BLaER1 treated with 17β-estradiol and CSF1 and Interleukin-3, amounts not matched to agents 10 nM and 100 nM (cell line): ENCODE measurements at regions not wholly inside any gene's neighbourhood (a gene's known extent, or its start where the extent isn't known, plus 50 kb on each side); places are given as distances from the start of the nearest gene placed in this dataset.

ENCODE experiments used
- H3K27ac ChIP-seq, 11 experiments: shearing (Covaris generic); formaldehyde crosslinking; 2 replicates each; pipeline ENCODE4 v1.8.1; 2022
- H3K27me3 ChIP-seq, 11 experiments: shearing (Covaris generic); formaldehyde crosslinking; 2 replicates each; pipeline ENCODE4 v1.8.1; 2022
- H3K36me3 ChIP-seq, 11 experiments: shearing (Covaris generic); formaldehyde crosslinking; 2 replicates each; pipeline ENCODE4 v1.8.1; 2022
- H3K4me1 ChIP-seq, 10 experiments: shearing (Covaris generic); formaldehyde crosslinking; 2 replicates each; pipeline ENCODE4 v1.8.1; 2022
- H3K4me2 ChIP-seq, 11 experiments: shearing (Covaris generic); formaldehyde crosslinking; 2 replicates each; pipeline ENCODE4 v1.8.1; 2022
- H3K4me3 ChIP-seq, 10 experiments: shearing (Covaris generic); formaldehyde crosslinking; 2 replicates each; pipeline ENCODE4 v1.8.1; 2022
- H3K9ac ChIP-seq, 11 experiments: shearing (Covaris generic); formaldehyde crosslinking; 2 replicates each; pipeline ENCODE4 v1.8.1; 2022
- H3K9me3 ChIP-seq, 11 experiments: shearing (Covaris generic); formaldehyde crosslinking; replicated peaks in 1 of 11; 2 replicates each; pipeline ENCODE4 v1.8.1; 2022
- H4K20me1 ChIP-seq, 11 experiments: shearing (Covaris generic); formaldehyde crosslinking; 2 replicates each; pipeline ENCODE4 v1.8.1; 2022
- Cebpa-rat ChIP-seq, 11 experiments: shearing (Covaris generic); IDR thresholded peaks; 2 replicates each; pipeline ENCODE4 v1.8.1; 2022

GRCh38 chr13:68099631-68100030 is 869.5 kb upstream of the PCDH9 start:
- H3K9ac ChIP-seq = no peak overlapping the region
- H3K4me1 ChIP-seq = peaks cover 0 to 30% (median 0%) of the 10 kb centered on the region in 10 experiments; a peak in 6 of 20 replicates
- H3K36me3 ChIP-seq = no peaks in the 10 kb centered on the region
- H3K4me2 ChIP-seq = peak overlapping the region in 3 of 11 experiments; percentile 20 to 63 (median 34); a peak in 4 of 22 replicates
- no peaks in the 10 kb centered on the region for H4K20me1 ChIP-seq
- H3K4me3 ChIP-seq = no peak overlapping the region
- peak overlapping the region in 3 of 11 experiments; percentile 10 to 67 (median 35); a peak in 4 of 22 replicates for H3K27ac ChIP-seq
- TF ChIP-seq Cebpa-rat (IDR thresholded peaks at IDR 0.05) = peak in 2 of 11 experiments; percentile 11 to 46; a peak in 1 of 22 replicates
- 0 out of 22 replicates have a peak, but pooled peaks cover 0 to 7% (median 0%) of the 10 kb centered on the region in 11 experiments for H3K9me3 ChIP-seq
- H3K27me3 ChIP-seq = no peaks in the 10 kb centered on the region

- Histone ChIP-seq H3K9ac (no peak overlapping the region), H4K20me1 (no peaks in the 10 kb centered on the region)
- no peak for TF ChIP-seq Cebpa-rat (IDR thresholded peaks at IDR 0.05)
These were observed 850.9 kb upstream of the PCDH9 start for GRCh38 chr13:68081061-68081460.

GRCh38 chr13:68078874-68079273 is 848.7 kb upstream of the PCDH9 start:
- no peak for TF ChIP-seq Cebpa-rat (IDR thresholded peaks at IDR 0.05)
- H3K9me3 ChIP-seq = no peaks in the 10 kb centered on the region; a peak in 1 of 22 replicates
- no peaks in the 10 kb centered on the region for H4K20me1 ChIP-seq
- no peak overlapping the region for H3K4me3 ChIP-seq
- H3K27me3 ChIP-seq = no peaks in the 10 kb centered on the region
- peak overlapping the region in 1 of 11 experiments; percentile 6; a peak in 1 of 22 replicates for H3K4me2 ChIP-seq
- H3K9ac ChIP-seq = no peak overlapping the region
- peaks cover 0 to 14% (median 0%) of the 10 kb centered on the region in 10 experiments; a peak in 5 of 20 replicates for H3K4me1 ChIP-seq
- no peaks in the 10 kb centered on the region for H3K36me3 ChIP-seq
- no peak overlapping the region for H3K27ac ChIP-seq

More at GRCh38 chr13:68081061-68081460, 850.9 kb upstream of the PCDH9 start:
- peak overlapping the region in 2 of 11 experiments; percentile 20 to 46; a peak in 3 of 22 replicates for H3K4me2 ChIP-seq
- H3K36me3 ChIP-seq = no peaks in the 10 kb centered on the region
- no peak overlapping the region for H3K27ac ChIP-seq
- no peaks in the 10 kb centered on the region for H3K9me3 ChIP-seq
- H3K27me3 ChIP-seq = no peaks in the 10 kb centered on the region
- peaks cover 0 to 14% (median 0%) of the 10 kb centered on the region in 10 experiments; a peak in 5 of 20 replicates for H3K4me1 ChIP-seq
- H3K4me3 ChIP-seq = no peak overlapping the region

- H3K9ac ChIP-seq = no peak overlapping the region
- no peaks in the 10 kb centered on the region for H3K27me3 ChIP-seq
- no peak for TF ChIP-seq Cebpa-rat (IDR thresholded peaks at IDR 0.05)
- H3K27ac ChIP-seq = no peak overlapping the region
- peaks cover 0 to 14% (median 0%) of the 10 kb centered on the region in 10 experiments; a peak in 5 of 20 replicates for H3K4me1 ChIP-seq
- no peaks in the 10 kb centered on the region for H4K20me1 ChIP-seq
- no peaks in the 10 kb centered on the region; a peak in 1 of 22 replicates for H3K9me3 ChIP-seq
- no peak overlapping the region for H3K4me3 ChIP-seq
- H3K36me3 ChIP-seq = no peaks in the 10 kb centered on the region
- H3K4me2 ChIP-seq = no peak overlapping the region
These were observed 848.3 kb upstream of the PCDH9 start for GRCh38 chr13:68078469-68078868.

- H3K4me1 ChIP-seq = peaks cover 0 to 7% (median 0%) of the 10 kb centered on the region in 10 experiments; a peak in 4 of 20 replicates
- H3K4me3 ChIP-seq = no peak overlapping the region
- no peaks in the 10 kb centered on the region; a peak in 1 of 22 replicates for H3K9me3 ChIP-seq
- H3K27me3 ChIP-seq = no peaks in the 10 kb centered on the region
- H3K36me3 ChIP-seq = no peaks in the 10 kb centered on the region
- no peaks in the 10 kb centered on the region for H4K20me1 ChIP-seq
- TF ChIP-seq Cebpa-rat (IDR thresholded peaks at IDR 0.05) = no peak
- H3K27ac ChIP-seq = no peak overlapping the region
- no peak overlapping the region for H3K4me2 ChIP-seq
- no peak overlapping the region for H3K9ac ChIP-seq
These were observed 845.9 kb upstream of the PCDH9 start for GRCh38 chr13:68076046-68076445.

- Histone ChIP-seq H3K9me3 (no peaks in the 10 kb centered on the region), H3K4me2 (no peak overlapping the region), H3K36me3 (no peaks in the 10 kb centered on the region), H3K27me3 (no peaks in the 10 kb centered on the region), H3K4me3 (no peak overlapping the region), H4K20me1 (no peaks in the 10 kb centered on the region), H3K9ac (no peak overlapping the region), H3K27ac (no peak overlapping the region), H3K4me1 (no peaks in the 10 kb centered on the region; a peak in 2 of 20 replicates)
- TF ChIP-seq Cebpa-rat (IDR thresholded peaks at IDR 0.05) = no peak
These were observed 836.9 kb upstream of the PCDH9 start for GRCh38 chr13:68066879-68067513.

- Histone ChIP-seq H3K27me3 (no peaks in the 10 kb centered on the region), H3K27ac (no peak overlapping the region), H4K20me1 (no peaks in the 10 kb centered on the region), H3K4me1 (no peaks in the 10 kb centered on the region; a peak in 2 of 20 replicates), H3K4me2 (peak overlapping the region in 1 of 11 experiments; percentile 13; a peak in 2 of 22 replicates), H3K9me3 (no peaks in the 10 kb centered on the region), H3K9ac (no peak overlapping the region), H3K36me3 (no peaks in the 10 kb centered on the region), H3K4me3 (no peak overlapping the region)
- no peak for TF ChIP-seq Cebpa-rat (IDR thresholded peaks at IDR 0.05)
These were observed 834.0 kb upstream of the PCDH9 start for GRCh38 chr13:68064001-68064770.

GRCh38 chr13:68063181-68063580 is 833.0 kb upstream of the PCDH9 start:
- H3K4me2 ChIP-seq = no peak overlapping the region
- TF ChIP-seq Cebpa-rat (IDR thresholded peaks at IDR 0.05) = no peak
- no peak overlapping the region for H3K9ac ChIP-seq
- H3K4me3 ChIP-seq = no peak overlapping the region
- H3K36me3 ChIP-seq = no peaks in the 10 kb centered on the region
- no peaks in the 10 kb centered on the region for H3K27me3 ChIP-seq
- H3K27ac ChIP-seq = no peak overlapping the region
- H3K4me1 ChIP-seq = no peaks in the 10 kb centered on the region; a peak in 2 of 20 replicates
- no peaks in the 10 kb centered on the region for H4K20me1 ChIP-seq
- H3K9me3 ChIP-seq = no peaks in the 10 kb centered on the region

- H3K9me3 ChIP-seq = peaks cover 8 to 15% (median 13%) of the 10 kb centered on the region in 11 experiments; a peak in 18 of 22 replicates
- TF ChIP-seq Cebpa-rat (IDR thresholded peaks at IDR 0.05) = no peak
- no peaks in the 10 kb centered on the region for H4K20me1 ChIP-seq
- no peak overlapping the region for H3K4me3 ChIP-seq
- no peaks in the 10 kb centered on the region for H3K36me3 ChIP-seq
- H3K27ac ChIP-seq = no peak overlapping the region
- H3K9ac ChIP-seq = no peak overlapping the region
- no peak overlapping the region for H3K4me2 ChIP-seq
- no peaks in the 10 kb centered on the region for H3K4me1 ChIP-seq
- no peaks in the 10 kb centered on the region for H3K27me3 ChIP-seq
These were observed 827.7 kb upstream of the PCDH9 start for GRCh38 chr13:68057836-68058235.
